Stimulated activated CD4-positive, alpha-beta T cell treated with anti-CD3 and anti-CD28 coated beads, Interleukin-12 subunit alpha, Interleukin-12 subunit beta, amount 100 ng/mL, for 48 hours (primary cell): ENCODE measurements at regions not wholly inside any gene's neighbourhood (a gene's known extent, or its start where the extent isn't known, plus 50 kb on each side); places are given as distances from the start of the nearest gene placed in this dataset.

ENCODE experiments used
- DNase-seq, 3 donors: peaks; one replicate each; pipeline ENCODE4 v3.0.0-alpha.2; 2020; ENCODE audit warnings: low read depth in 2 of 3, low spot score in 1 of 3

- DNase-seq: no peak
Observed at GRCh38 chr18:27899893-27900292, 277.0 kb downstream of the CDH2 start.

- no peak for DNase-seq
Observed at GRCh38 chr18:27894746-27895145, 282.2 kb downstream of the CDH2 start.

GRCh38 chr18:27887711-27888495 is 289.0 kb downstream of the CDH2 start:
- DNase-seq: no peak

- no peak for DNase-seq
Observed at GRCh38 chr18:27887287-27887686, 289.6 kb downstream of the CDH2 start.

- no peak for DNase-seq
Observed at GRCh38 chr18:27879540-27879939, 297.4 kb downstream of the CDH2 start.

GRCh38 chr18:27871726-27872125 is 305.2 kb downstream of the CDH2 start:
- no peak for DNase-seq

GRCh38 chr18:27869735-27870134 is 307.2 kb downstream of the CDH2 start:
- no peak for DNase-seq

GRCh38 chr18:27865431-27865830 is 311.5 kb downstream of the CDH2 start:
- DNase-seq: no peak

- DNase-seq: no peak
Observed at GRCh38 chr18:27863780-27864430, 313.0 kb downstream of the CDH2 start.

- no peak for DNase-seq
Observed at GRCh38 chr18:27862041-27862682, 314.8 kb downstream of the CDH2 start.

GRCh38 chr18:27861539-27861938 is 315.4 kb downstream of the CDH2 start:
- no peak for DNase-seq

- DNase-seq: no peak
Observed at GRCh38 chr18:27860701-27861107, 316.2 kb downstream of the CDH2 start.

GRCh38 chr18:27860011-27860410 is 316.9 kb downstream of the CDH2 start:
- no peak for DNase-seq

- DNase-seq: no peak
Observed at GRCh38 chr18:27856820-27857219, 320.1 kb downstream of the CDH2 start.

- DNase-seq: no peak
Observed at GRCh38 chr18:27855486-27855885, 321.4 kb downstream of the CDH2 start.

GRCh38 chr18:27854631-27855030 is 322.3 kb downstream of the CDH2 start:
- no peak for DNase-seq

GRCh38 chr18:27848336-27848735 is 328.6 kb downstream of the CDH2 start:
- no peak for DNase-seq

- no peak for DNase-seq
Observed at GRCh38 chr18:27847412-27847811, 329.5 kb downstream of the CDH2 start.

- DNase-seq: no peak
Observed at GRCh38 chr18:27845897-27846296, 331.0 kb downstream of the CDH2 start.

- no peak for DNase-seq
Observed at GRCh38 chr18:27843783-27844777, 332.9 kb downstream of the CDH2 start.

GRCh38 chr18:27839141-27839540 is 337.8 kb downstream of the CDH2 start:
- DNase-seq: no peak
